Astrocyte of the spinal cord (primary cell): ENCODE measurements at regions not wholly inside any gene's neighbourhood (a gene's known extent, or its start where the extent isn't known, plus 50 kb on each side); places are given as distances from the start of the nearest gene placed in this dataset.
A peak's percentile ranks its signal among the peaks of the same experiment; 100 is the strongest.

ENCODE experiments used
- DNase-seq: peaks from one replicate; pipeline ENCODE4 v3.0.0; 2011; ENCODE audit warnings: low read depth, low spot score
- H3K4me3 ChIP-seq: 2 replicates; pipeline ENCODE4 v1.5.1; 2011; ENCODE audit warnings: low read depth, mild to moderate bottlenecking, low read length, moderate library complexity
- in situ Hi-C: cut with HindIII; loops from 2 replicates; pipeline ENCODE4 v1.10.0; 2017; ENCODE audit warnings: low sequenced_read_pairs
- TF ChIP-seq, protein P1 (sequence below): IDR thresholded peaks from 2 replicates; pipeline ENCODE4 v1.5.1; 2012; ENCODE audit warnings: low read depth, mild to moderate bottlenecking, low read length, inconsistent platforms

DNA sequence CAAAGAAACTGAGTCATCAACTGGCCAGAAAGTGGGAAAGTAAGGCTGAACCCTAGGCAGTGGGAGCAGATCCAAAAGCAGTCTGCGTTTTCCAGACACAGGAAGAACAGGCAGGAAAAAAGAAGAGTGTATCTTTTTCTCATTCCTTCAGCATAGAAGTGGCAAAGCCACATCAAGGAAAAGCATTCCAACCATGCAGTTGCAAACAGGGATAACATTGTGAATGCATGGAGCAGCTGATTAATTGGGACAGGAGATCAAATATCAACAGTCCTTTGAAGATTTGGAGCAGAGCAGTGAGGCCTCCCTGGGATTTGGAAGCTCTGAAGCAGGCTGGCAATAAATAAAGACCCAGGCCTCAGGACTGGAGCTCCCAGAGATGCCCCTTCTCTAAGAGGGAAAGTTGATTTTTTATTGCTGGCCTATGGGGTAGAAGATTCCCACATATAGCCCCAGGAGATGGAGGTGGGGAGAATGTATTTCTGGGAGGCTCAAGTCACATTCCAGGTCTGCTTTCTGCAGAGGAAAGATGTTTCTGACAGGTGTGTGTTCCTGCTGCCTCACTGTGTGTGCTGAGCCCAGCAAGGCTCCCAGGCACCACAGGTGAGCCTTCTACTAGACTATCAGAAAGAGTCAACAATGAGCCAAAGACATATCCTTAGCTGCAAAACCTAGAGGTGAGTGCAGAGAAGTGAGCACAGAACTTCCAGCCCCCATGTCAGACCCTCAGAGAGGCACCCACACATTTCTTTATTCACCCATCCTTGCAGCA, 222.5 kb downstream of the RAB28 start:
- no peak for DNase-seq
- TF ChIP-seq, protein P1, sequence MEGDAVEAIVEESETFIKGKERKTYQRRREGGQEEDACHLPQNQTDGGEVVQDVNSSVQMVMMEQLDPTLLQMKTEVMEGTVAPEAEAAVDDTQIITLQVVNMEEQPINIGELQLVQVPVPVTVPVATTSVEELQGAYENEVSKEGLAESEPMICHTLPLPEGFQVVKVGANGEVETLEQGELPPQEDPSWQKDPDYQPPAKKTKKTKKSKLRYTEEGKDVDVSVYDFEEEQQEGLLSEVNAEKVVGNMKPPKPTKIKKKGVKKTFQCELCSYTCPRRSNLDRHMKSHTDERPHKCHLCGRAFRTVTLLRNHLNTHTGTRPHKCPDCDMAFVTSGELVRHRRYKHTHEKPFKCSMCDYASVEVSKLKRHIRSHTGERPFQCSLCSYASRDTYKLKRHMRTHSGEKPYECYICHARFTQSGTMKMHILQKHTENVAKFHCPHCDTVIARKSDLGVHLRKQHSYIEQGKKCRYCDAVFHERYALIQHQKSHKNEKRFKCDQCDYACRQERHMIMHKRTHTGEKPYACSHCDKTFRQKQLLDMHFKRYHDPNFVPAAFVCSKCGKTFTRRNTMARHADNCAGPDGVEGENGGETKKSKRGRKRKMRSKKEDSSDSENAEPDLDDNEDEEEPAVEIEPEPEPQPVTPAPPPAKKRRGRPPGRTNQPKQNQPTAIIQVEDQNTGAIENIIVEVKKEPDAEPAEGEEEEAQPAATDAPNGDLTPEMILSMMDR: no peak
- H3K4me3 ChIP-seq: no peak overlapping the region
- in situ Hi-C loops: no loop called here

DNA sequence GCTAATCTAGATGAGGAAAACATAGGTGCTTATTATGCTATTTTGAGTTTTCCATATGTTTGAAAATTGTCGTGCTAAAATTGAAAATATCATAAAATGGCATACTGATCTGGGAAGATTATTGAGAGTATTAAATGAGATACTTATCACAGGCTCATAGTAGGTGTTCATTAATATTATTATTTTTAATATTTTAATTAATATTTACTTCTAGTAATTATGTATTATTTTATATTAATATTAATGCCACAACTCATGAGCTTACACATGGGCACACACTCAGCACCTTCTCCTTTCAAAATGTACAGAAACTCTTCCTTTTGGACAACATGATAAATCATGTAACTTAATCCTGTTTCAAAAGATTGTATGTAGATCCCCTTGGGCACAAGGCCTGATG, 223.6 kb downstream of the RAB28 start:
- in situ Hi-C loops: no loop called here
- TF ChIP-seq, protein P1: no peak
- no peak for DNase-seq
- no peak overlapping the region for H3K4me3 ChIP-seq

DNA sequence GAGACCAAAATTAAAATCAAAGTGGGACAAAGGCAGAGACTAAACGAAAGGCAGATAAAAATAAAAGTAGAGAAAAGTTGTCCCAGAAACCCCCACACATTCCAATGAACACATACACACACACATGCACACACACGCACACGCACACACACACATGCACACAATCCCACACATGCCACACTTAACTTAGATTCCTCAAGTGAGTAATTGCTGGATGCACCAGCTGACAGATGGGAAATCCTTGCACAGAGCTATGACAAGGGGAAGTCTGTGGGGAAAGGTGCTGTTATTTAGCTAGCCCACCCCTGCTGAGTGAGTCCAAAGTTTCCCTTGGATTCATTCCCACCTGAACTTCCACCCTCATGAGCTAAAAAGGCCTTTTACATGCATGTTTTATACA, 233.9 kb downstream of the RAB28 start:
- TF ChIP-seq, protein P1: no peak
- DNase-seq: no peak
- H3K4me3 ChIP-seq: no peak overlapping the region
- in situ Hi-C loops: no loop called here

DNA sequence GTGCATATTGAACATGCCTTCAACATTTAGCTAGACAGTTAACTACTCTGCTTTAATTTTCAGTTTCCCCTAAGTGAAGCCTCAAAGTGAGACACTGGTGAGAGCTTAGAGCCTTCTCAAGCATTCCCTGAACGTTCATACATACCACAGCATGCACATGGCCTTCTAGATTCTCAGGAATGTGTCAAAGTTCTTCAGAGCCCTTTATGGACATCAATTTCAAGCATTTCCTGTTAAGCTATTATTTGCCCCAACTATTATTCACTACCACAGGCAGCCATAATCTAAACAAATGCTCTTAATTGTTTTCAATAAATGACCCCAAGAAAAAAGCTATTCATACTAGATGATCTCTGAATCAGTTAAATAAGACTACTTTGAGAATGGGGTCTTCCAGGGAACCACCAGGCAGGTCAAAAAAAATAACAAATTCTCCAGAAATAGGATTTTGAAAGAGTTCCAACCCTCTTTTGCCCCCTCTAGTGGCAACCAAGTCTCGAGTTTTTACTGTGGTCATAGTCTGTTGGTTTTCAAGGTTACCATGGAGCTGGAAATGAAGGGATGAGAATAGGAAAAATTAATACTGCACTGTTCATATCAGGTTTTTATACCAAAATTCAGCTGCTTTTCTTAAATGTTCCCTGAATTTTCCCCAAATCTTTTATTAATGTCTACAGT, 235.4 kb downstream of the RAB28 start:
- DNase-seq: peak; percentile 14
- no peak overlapping the region for H3K4me3 ChIP-seq
- in situ Hi-C loops: no loop called here
- TF ChIP-seq, protein P1: peak; percentile 41

DNA sequence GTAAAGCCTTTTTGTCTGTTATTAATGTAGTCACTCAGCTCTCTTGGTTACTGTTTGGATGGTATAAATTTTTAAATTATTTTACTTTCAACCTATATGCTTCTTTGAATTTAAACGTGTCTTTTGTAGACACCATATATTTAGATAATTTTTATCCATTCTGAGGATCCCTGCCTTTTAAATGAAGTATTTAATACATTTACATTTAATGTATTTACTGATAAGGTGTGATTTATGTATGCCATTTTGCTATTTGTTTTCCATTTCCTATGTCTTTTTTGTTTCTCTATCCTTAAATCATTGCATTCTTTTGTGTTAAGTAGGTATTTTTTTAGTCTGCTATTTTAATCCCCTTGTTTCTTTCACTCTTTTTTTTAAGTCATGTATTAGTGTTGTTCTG, 238.0 kb downstream of the RAB28 start:
- no peak for DNase-seq
- in situ Hi-C loops: no loop called here
- TF ChIP-seq, protein P1: no peak
- H3K4me3 ChIP-seq: no peak overlapping the region

DNA sequence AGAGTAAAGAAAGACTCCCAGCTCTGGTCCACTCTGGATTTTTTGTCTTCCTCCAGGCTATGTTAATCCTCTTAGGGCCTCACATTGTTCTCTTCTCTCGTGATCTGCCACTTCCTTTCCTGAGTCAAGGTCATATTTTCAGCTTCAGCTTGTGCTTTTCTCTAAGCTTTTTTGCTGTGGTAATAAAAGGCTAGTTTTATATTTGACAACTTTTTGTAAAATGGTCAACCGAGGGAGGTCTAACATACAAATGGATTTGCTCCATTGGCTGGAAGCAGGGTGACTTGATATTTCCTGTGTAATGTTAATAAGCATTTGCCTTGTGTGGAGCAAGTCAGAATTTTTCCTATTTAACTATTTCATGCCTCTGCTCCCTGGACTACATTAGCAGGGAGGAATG, 239.7 kb downstream of the RAB28 start:
- TF ChIP-seq, protein P1: no peak
- no peak overlapping the region for H3K4me3 ChIP-seq
- DNase-seq: no peak
- in situ Hi-C loops: no loop called here
